AG10803 (cell line): ENCODE measurements at regions not wholly inside any gene's neighbourhood (a gene's known extent, or its start where the extent isn't known, plus 50 kb on each side); places are given as distances from the start of the nearest gene placed in this dataset.

ENCODE experiments used
- DNase-seq: peaks from one replicate; pipeline ENCODE4 v3.0.0; 2010; ENCODE audit warnings: low read depth
- H3K4me3 ChIP-seq: 2 replicates; pipeline ENCODE4 v1.5.1; 2011; ENCODE audit warnings: mild to moderate bottlenecking, low read length, control low read depth
- TF ChIP-seq, protein P1 (sequence below): conservative IDR thresholded peaks from 2 replicates; pipeline ENCODE4 v1.5.1; 2011; ENCODE audit warnings: mild to moderate bottlenecking, low read length, control low read depth, inconsistent platforms

DNA sequence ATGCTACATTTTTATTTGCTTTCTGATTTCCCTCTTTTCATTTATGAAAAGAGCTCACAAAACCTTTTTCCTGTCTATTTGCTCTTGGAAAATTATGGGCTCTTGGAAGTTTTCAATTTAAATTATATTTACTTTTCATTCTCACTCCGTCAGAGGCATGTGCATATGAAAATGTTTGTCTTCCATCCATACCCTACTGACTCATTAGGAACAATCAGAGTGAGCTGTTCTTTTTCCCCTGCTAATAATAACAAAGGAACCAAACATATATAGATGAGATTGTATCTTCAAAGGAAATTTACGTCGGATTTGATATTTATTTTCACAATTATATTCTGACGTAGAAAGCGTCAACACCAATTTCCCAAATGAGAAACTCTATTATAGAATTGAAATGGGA, 1101.2 kb downstream of the TSN start:
- no peak for DNase-seq
- TF ChIP-seq, protein P1, sequence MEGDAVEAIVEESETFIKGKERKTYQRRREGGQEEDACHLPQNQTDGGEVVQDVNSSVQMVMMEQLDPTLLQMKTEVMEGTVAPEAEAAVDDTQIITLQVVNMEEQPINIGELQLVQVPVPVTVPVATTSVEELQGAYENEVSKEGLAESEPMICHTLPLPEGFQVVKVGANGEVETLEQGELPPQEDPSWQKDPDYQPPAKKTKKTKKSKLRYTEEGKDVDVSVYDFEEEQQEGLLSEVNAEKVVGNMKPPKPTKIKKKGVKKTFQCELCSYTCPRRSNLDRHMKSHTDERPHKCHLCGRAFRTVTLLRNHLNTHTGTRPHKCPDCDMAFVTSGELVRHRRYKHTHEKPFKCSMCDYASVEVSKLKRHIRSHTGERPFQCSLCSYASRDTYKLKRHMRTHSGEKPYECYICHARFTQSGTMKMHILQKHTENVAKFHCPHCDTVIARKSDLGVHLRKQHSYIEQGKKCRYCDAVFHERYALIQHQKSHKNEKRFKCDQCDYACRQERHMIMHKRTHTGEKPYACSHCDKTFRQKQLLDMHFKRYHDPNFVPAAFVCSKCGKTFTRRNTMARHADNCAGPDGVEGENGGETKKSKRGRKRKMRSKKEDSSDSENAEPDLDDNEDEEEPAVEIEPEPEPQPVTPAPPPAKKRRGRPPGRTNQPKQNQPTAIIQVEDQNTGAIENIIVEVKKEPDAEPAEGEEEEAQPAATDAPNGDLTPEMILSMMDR: no peak
- H3K4me3 ChIP-seq: no peak overlapping the region

DNA sequence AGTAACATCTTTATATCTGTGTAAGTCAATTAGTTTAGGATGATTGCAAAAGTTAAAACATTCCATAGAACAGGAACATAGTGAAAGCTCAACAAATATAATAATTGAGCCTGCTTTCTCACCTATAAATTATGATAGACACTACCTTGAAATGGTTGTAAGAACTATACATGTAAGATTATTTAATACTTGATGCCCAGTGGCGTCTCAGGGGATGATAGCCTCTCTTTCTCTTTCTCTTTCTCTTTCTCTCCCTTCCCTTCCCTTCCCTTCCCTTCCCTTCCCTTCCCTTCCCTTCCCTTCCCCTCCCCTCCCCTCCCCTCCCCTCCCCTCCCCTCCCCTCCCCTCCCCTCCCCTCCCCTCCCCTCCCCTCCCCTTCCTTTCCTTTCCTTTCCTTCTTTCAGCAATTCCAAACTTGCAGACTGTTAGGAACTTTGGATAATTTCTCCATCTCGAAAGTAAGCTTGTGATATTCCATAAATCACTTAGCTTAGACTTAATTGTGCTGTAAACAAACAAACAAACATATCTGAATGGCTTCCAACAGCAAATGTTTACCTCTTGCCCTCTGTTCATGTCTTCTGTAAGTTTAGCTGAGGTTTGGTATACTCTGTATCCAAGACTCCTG, 1102.7 kb downstream of the TSN start:
- TF ChIP-seq, protein P1: no peak
- no peak for DNase-seq
- no peak overlapping the region for H3K4me3 ChIP-seq

GRCh38 chr2:122858813-122859212, 1103.4 kb downstream of the TSN start:
- TF ChIP-seq, protein P1: no peak
- no peak for DNase-seq
- H3K4me3 ChIP-seq: no peak overlapping the region

DNA sequence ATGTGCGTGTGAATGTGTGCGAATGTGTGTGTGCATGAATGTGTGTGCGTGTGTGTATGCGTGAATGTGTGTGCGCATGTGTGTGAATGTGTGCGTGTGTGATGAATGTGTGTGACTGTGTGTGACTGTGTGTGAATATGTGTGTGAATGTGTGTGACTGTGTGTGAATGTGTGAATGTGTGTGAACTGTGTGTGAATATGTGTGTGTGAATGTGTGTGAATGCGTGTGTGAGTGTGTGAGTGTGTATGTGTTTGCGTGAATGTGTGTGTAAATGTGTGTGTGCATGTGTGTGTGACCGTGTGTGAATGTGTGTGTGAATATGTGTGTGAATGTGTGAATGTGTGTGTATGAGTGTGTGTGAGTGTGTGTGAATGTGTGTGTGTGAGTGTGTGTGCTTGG, 1103.8 kb downstream of the TSN start:
- DNase-seq: no peak
- TF ChIP-seq, protein P1: no peak
- no peak overlapping the region for H3K4me3 ChIP-seq

DNA sequence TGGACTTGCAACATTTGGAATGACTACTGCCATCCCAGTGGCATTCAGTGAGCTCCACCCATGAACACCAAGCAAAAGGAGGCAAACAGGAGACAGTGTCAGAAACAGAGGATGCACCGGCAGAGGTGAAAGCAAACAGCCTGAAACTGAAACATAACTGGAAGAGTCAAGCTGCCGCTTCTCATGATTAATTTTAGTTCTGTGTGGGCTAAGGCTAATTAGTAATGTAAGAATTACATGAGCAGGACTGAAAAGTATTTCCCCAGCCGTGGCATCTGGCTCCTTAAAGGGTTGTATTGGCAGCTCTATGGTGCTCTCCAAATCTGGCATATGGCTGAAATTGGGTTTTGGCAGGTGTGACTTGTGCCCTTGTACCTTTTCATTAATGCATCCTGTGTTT, 1108.1 kb downstream of the TSN start:
- no peak for DNase-seq
- H3K4me3 ChIP-seq: no peak overlapping the region
- TF ChIP-seq, protein P1: no peak

DNA sequence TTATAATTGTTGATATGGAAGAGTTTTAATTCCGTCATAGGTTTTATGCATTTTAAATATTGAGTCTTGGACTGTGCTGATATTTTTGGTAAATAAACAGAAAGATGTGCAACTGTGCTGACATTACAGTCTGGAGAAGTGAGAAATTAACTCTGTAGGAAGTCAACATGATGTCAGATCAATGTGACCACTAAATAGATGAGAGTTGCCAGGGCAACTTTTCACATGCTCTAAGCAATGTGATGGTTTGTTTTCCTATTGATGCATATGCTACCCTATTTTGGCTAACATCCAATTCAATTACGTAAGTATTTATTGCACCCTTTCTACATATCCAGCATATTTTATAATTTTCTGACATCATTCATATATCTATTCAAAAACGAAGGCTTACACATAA, 1109.3 kb downstream of the TSN start:
- TF ChIP-seq, protein P1: no peak

DNA sequence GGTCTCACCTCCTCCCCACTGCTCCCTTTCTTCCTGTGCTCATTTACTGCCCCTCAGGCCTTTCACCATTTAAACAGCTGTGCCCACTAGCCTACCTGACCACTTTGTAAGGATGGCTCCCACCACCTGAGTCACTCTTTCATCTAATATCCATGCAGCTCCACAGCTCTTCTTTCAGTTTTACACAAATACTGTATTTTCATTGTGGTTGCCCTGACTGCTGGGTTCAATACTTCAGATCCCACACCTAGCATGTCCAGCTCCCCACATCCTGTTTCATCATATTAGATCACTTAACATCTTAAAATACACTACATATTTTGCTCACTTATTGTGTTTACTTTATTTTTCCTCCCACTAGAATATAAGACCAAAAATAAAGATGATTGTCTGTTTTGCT, 1110.6 kb downstream of the TSN start:
- TF ChIP-seq, protein P1: no peak
- no peak for DNase-seq
- H3K4me3 ChIP-seq: no peak overlapping the region

More for the DNA sequence above, 1109.3 kb downstream of the TSN start:
- H3K4me3 ChIP-seq: no peak overlapping the region
- no peak for DNase-seq
